Fibroblast of upper back skin (primary cell): ENCODE measurements at regions not wholly inside any gene's neighbourhood (a gene's known extent, or its start where the extent isn't known, plus 50 kb on each side); places are given as distances from the start of the nearest gene placed in this dataset.
"Not testable (repeated sequence)": the region's sequence is repeated elsewhere in the genome, so short reads cannot be mapped to it uniquely, and the experiment has no call there.

ENCODE experiments used
- DNase-seq: peaks from one replicate; pipeline ENCODE4 v3.0.0-alpha.2; 2013

GRCh38 chr7:114273218-114273617 lies 141.4 kb upstream of the FOXP2 start:
- no peak for DNase-seq

- no peak for DNase-seq
Observed at GRCh38 chr7:114269714-114270113, 144.9 kb upstream of the FOXP2 start.

GRCh38 chr7:114267550-114267949 lies 147.1 kb upstream of the FOXP2 start:
- not testable (repeated sequence) for DNase-seq

- peak; percentile 17 for DNase-seq
Observed at GRCh38 chr7:114264023-114264422, 150.6 kb upstream of the FOXP2 start.

- no peak for DNase-seq
Observed at GRCh38 chr7:114263219-114263618, 151.4 kb upstream of the FOXP2 start.

GRCh38 chr7:114255404-114255841 lies 159.2 kb upstream of the FOXP2 start:
- no peak for DNase-seq

GRCh38 chr7:114243646-114244045 lies 171.0 kb upstream of the FOXP2 start:
- no peak for DNase-seq

- peak; percentile 32 for DNase-seq
Observed at GRCh38 chr7:114242992-114243507, 171.6 kb upstream of the FOXP2 start.

- DNase-seq, result peak; percentile 51
Observed at GRCh38 chr7:114229246-114229645, 185.4 kb upstream of the FOXP2 start.

- DNase-seq, result no peak
Observed at GRCh38 chr7:114225784-114226183, 188.8 kb upstream of the FOXP2 start.

- no peak for DNase-seq
Observed at GRCh38 chr7:114218283-114218682, 196.3 kb upstream of the FOXP2 start.

GRCh38 chr7:114217026-114217806 lies 197.4 kb upstream of the FOXP2 start:
- peak; percentile 8 for DNase-seq

GRCh38 chr7:114214466-114214865 lies 200.1 kb upstream of the FOXP2 start:
- no peak for DNase-seq

- peak; percentile 1 for DNase-seq
Observed at GRCh38 chr7:114212721-114213429, 201.7 kb upstream of the FOXP2 start.

- no peak for DNase-seq
Observed at GRCh38 chr7:114209968-114210367, 204.6 kb upstream of the FOXP2 start.

GRCh38 chr7:114206688-114207087 lies 207.9 kb upstream of the FOXP2 start:
- no peak for DNase-seq

- no peak for DNase-seq
Observed at GRCh38 chr7:114196517-114196916, 218.1 kb upstream of the FOXP2 start.

- DNase-seq, result no peak
Observed at GRCh38 chr7:114190387-114190786, 224.2 kb upstream of the FOXP2 start.

GRCh38 chr7:114183311-114184088 lies 231.1 kb upstream of the FOXP2 start:
- no peak for DNase-seq

- no peak for DNase-seq
Observed at GRCh38 chr7:114182837-114183236, 231.8 kb upstream of the FOXP2 start.

GRCh38 chr7:114181280-114181679 lies 233.3 kb upstream of the FOXP2 start:
- no peak for DNase-seq

- no peak for DNase-seq
Observed at GRCh38 chr7:114180556-114181266, 233.9 kb upstream of the FOXP2 start.

- DNase-seq, result peak; percentile 45
Observed at GRCh38 chr7:114175125-114175524, 239.5 kb upstream of the FOXP2 start.
